ENCODE measurements at regions not wholly inside any gene's neighbourhood (a gene's known extent, or its start where the extent isn't known, plus 50 kb on each side); places are given as distances from the start of the nearest gene placed in this dataset.

GRCh38 chr11:13140873-13141655, 131.9 kb downstream of the RASSF10 start:
- Histone ChIP-seq H3K27ac (ENCODE audit: insufficient read depth, low read length) (no peak overlapping the region), H3K4me1 (ENCODE audit: control insufficient read depth, extremely low read depth, insufficient read depth, low read length) (no peaks in the 10 kb centered on the region), H3K9me3 (ENCODE audit: control insufficient read depth, insufficient read depth, low read depth, low read length) (no peaks in the 10 kb centered on the region), H3K36me3 (ENCODE audit: control insufficient read depth, insufficient read depth, low read length) (no peaks in the 10 kb centered on the region), H3K4me3 (replicated peaks in 1 of 4; ENCODE audit: control extremely low read depth in 1 of 4, insufficient read depth in 1 of 4, low read depth in 3 of 4, low read length in 4 of 4) (no peak overlapping the region), H2AFZ (ENCODE audit: low read length) (no peak overlapping the region), H3K27me3 (ENCODE audit: control insufficient read depth, insufficient read depth, low read length) (peaks cover 5% of the 10 kb centered on the region), H3K4me2 (ENCODE audit: extremely low read depth, insufficient read depth, low read length) (no peak overlapping the region), H3K79me2 (ENCODE audit: control insufficient read depth, insufficient read depth, low read length) (no peaks in the 10 kb centered on the region), H3K9ac (ENCODE audit: insufficient read depth, low read length) (no peak overlapping the region), H4K20me1 (ENCODE audit: control insufficient read depth, extremely low read depth, insufficient read depth, low read length) (no peaks in the 10 kb centered on the region)
- peak in 1 of 2 donors; percentile 78 for DNase-seq (ENCODE audit: low read depth in 2 of 2)
- TF ChIP-seq EZH2 (IDR thresholded peaks at IDR 0.05; ENCODE audit: low read length, missing control alignments) = no peak
- no peak for TF ChIP-seq CTCF (conservative IDR thresholded peaks at IDR 0.05 in 1 of 2, IDR thresholded peaks at IDR 0.05 in 1 of 2; ENCODE audit: low read depth in 1 of 2, low read length in 2 of 2)

GRCh38 chr11:13141731-13142709, 132.9 kb downstream of the RASSF10 start:
- Histone ChIP-seq H3K27me3 (ENCODE audit: control insufficient read depth, insufficient read depth, low read length) (peaks cover 5% of the 10 kb centered on the region), H3K4me3 (replicated peaks in 1 of 4; ENCODE audit: control extremely low read depth in 1 of 4, insufficient read depth in 1 of 4, low read depth in 3 of 4, low read length in 4 of 4) (no peak overlapping the region), H3K79me2 (ENCODE audit: control insufficient read depth, insufficient read depth, low read length) (no peaks in the 10 kb centered on the region), H3K4me1 (ENCODE audit: control insufficient read depth, extremely low read depth, insufficient read depth, low read length) (no peaks in the 10 kb centered on the region), H3K36me3 (ENCODE audit: control insufficient read depth, insufficient read depth, low read length) (no peaks in the 10 kb centered on the region), H3K9ac (ENCODE audit: insufficient read depth, low read length) (no peak overlapping the region), H3K4me2 (ENCODE audit: extremely low read depth, insufficient read depth, low read length) (no peak overlapping the region), H3K9me3 (ENCODE audit: control insufficient read depth, insufficient read depth, low read depth, low read length) (no peaks in the 10 kb centered on the region), H4K20me1 (ENCODE audit: control insufficient read depth, extremely low read depth, insufficient read depth, low read length) (no peaks in the 10 kb centered on the region), H3K27ac (ENCODE audit: insufficient read depth, low read length) (no peak overlapping the region), H2AFZ (ENCODE audit: low read length) (no peak overlapping the region)
- no peak for DNase-seq (ENCODE audit: low read depth in 2 of 2)
- TF ChIP-seq EZH2 (IDR thresholded peaks at IDR 0.05; ENCODE audit: low read length, missing control alignments) = no peak
- no peak for TF ChIP-seq CTCF (conservative IDR thresholded peaks at IDR 0.05 in 1 of 2, IDR thresholded peaks at IDR 0.05 in 1 of 2; ENCODE audit: low read depth in 1 of 2, low read length in 2 of 2)

All from fibroblast of lung (primary cell).